HFFc6 (cell line): ENCODE measurements at regions not wholly inside any gene's neighbourhood (a gene's known extent, or its start where the extent isn't known, plus 50 kb on each side); places are given as distances from the start of the nearest gene placed in this dataset.

Experiments
- DNase-seq: peaks from one replicate; pipeline ENCODE4 v3.0.0-alpha.2; 2018
- H3K27ac Mint-ChIP-seq: 2 replicates; pipeline ENCODE4 v1.8.0; 2020; ENCODE audit warnings: mild to moderate bottlenecking, mixed read lengths
- H3K27me3 Mint-ChIP-seq: 2 replicates; pipeline ENCODE4 v1.8.0; 2021; ENCODE audit warnings: mild to moderate bottlenecking, moderate library complexity, mixed read lengths; ENCODE audit not compliant: insufficient read depth
- H3K36me3 Mint-ChIP-seq: 2 replicates; pipeline ENCODE4 v1.8.0; 2021; ENCODE audit warnings: low read depth, mixed read lengths
- H3K4me1 Mint-ChIP-seq: 2 replicates; pipeline ENCODE4 v1.8.0; 2020; ENCODE audit warnings: low read depth, mixed read lengths
- H3K4me3 Mint-ChIP-seq: 2 replicates; pipeline ENCODE4 v1.8.0; 2020; ENCODE audit warnings: mild to moderate bottlenecking, moderate library complexity, mixed read lengths
- H3K9me3 Mint-ChIP-seq: 2 replicates; pipeline ENCODE4 v1.8.0; 2020; ENCODE audit warnings: mild to moderate bottlenecking, mixed read lengths
- TF ChIP-seq, protein P1 (sequence below): fragments of 200-600 bp; sonication (generic); IDR thresholded peaks from 2 replicates; pipeline ENCODE4 v1.5.0; 2021; ENCODE audit warnings: antibody characterized with exemption, mild to moderate bottlenecking

GRCh38 chr1:221911714-221912113, 169.8 kb upstream of the DUSP10 start:
- TF ChIP-seq, protein P1, sequence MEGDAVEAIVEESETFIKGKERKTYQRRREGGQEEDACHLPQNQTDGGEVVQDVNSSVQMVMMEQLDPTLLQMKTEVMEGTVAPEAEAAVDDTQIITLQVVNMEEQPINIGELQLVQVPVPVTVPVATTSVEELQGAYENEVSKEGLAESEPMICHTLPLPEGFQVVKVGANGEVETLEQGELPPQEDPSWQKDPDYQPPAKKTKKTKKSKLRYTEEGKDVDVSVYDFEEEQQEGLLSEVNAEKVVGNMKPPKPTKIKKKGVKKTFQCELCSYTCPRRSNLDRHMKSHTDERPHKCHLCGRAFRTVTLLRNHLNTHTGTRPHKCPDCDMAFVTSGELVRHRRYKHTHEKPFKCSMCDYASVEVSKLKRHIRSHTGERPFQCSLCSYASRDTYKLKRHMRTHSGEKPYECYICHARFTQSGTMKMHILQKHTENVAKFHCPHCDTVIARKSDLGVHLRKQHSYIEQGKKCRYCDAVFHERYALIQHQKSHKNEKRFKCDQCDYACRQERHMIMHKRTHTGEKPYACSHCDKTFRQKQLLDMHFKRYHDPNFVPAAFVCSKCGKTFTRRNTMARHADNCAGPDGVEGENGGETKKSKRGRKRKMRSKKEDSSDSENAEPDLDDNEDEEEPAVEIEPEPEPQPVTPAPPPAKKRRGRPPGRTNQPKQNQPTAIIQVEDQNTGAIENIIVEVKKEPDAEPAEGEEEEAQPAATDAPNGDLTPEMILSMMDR = no peak
- no peak for DNase-seq
- Mint-ChIP-seq H3K9me3 (no peaks in the 10 kb centered on the region), H3K27me3 (no peaks in the 10 kb centered on the region; the same call in 1 of the 2 replicates), H3K27ac (no peak overlapping the region), H3K4me1 (peaks cover 6% of the 10 kb centered on the region), H3K4me3 (no peak overlapping the region), H3K36me3 (no peaks in the 10 kb centered on the region)

DNA sequence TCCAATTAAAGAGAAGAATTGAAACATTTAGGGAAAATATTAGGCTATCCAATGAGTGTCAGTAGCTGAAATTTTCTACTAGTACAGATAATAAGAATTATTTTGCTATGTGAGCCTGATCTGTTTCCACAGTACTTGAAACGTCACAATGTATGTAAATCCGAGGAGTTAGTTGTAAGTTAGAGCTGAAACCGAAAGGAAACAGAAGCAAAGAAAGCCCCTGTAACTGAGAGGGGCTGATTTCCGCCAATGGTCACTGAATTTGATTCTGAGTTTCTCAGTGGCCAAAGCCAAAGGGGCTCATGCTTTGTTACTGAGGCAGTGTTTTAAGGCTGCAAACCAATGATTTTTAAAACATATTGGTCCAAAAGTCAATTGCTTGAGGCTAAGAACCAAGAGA, 168.3 kb upstream of the DUSP10 start:
- no peak for DNase-seq
- H3K4me1 Mint-ChIP-seq = peaks cover 6% of the 10 kb centered on the region
- H3K27me3 Mint-ChIP-seq = no peaks in the 10 kb centered on the region
- H3K27ac Mint-ChIP-seq = no peak overlapping the region
- no peak overlapping the region for H3K4me3 Mint-ChIP-seq
- TF ChIP-seq, protein P1 = no peak
- H3K36me3 Mint-ChIP-seq = no peaks in the 10 kb centered on the region
- no peaks in the 10 kb centered on the region for H3K9me3 Mint-ChIP-seq

DNA sequence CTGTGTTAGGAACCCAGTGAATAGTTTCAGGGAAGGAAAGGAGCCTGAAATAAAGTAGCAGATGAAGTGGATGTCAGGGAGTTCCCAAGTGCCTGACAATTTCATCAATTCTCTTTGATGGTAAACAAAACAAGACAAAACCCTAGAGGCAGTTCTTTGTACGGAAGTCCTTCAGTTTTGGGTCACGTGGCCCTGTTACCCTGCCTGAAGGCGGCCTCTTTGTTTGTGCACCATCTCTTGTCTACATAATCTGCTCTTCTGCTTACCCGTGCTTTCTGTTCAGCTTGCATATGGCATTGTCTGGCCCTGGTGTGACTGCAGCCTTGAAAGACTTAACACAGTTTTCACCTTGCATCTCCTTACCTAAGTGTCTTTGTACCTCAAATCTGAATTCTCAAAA, 166.7 kb upstream of the DUSP10 start:
- TF ChIP-seq, protein P1 = no peak
- H3K27ac Mint-ChIP-seq = no peak overlapping the region

DNA sequence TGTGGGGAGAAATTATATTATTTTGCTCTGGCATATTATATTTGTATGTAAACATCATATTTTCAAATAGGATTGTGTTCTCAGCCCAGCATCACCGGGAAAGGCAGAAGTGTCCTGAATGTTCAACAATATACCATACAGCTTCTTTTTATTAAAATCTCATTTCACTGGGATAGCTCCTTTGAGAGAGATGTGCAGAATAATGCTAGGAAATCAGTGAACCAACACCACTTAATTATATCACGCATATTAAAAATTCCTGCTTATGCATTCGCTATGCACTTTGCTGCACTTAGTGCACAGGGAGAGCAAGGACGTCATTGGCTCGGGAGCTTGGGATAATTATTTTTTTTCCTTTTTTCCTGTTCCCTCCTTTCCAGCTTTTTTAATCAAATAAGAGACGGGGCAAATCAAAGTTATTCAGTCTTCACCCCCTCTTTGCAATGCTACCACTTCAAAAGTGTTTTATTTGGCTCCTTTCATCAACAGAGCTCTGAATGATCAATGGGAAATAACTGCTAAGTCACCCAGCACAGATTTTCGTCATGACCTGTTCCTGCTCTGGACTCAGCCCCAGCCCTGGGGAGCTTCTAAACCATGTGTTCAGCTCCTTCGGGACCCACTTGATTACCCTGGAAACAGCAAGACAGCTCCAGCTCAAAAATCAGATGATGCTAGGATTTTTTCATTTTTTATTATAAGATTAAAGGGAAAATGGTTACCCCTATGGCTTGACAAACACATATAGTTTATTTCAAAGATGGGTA, 165.5 kb upstream of the DUSP10 start:
- TF ChIP-seq, protein P1 = no peak
- no peaks in the 10 kb centered on the region for H3K36me3 Mint-ChIP-seq
- peaks cover 1% of the 10 kb centered on the region; the same call in 1 of the 2 replicates for H3K27me3 Mint-ChIP-seq
- H3K4me1 Mint-ChIP-seq = no peaks in the 10 kb centered on the region
- no peak for DNase-seq
- no peaks in the 10 kb centered on the region for H3K9me3 Mint-ChIP-seq
- H3K4me3 Mint-ChIP-seq = no peak overlapping the region
- no peak overlapping the region for H3K27ac Mint-ChIP-seq

More for the DNA sequence above, 166.7 kb upstream of the DUSP10 start:
- Mint-ChIP-seq H3K36me3 (no peaks in the 10 kb centered on the region), H3K9me3 (no peaks in the 10 kb centered on the region), H3K27me3 (no peaks in the 10 kb centered on the region), H3K4me1 (peaks cover 5% of the 10 kb centered on the region), H3K4me3 (no peak overlapping the region)
- no peak for DNase-seq

- no peak overlapping the region for H3K27ac Mint-ChIP-seq
- no peaks in the 10 kb centered on the region for H3K4me1 Mint-ChIP-seq
- no peaks in the 10 kb centered on the region for H3K36me3 Mint-ChIP-seq
- H3K27me3 Mint-ChIP-seq = peaks cover 3% of the 10 kb centered on the region; the same call in 1 of the 2 replicates
- no peak for DNase-seq
- TF ChIP-seq, protein P1 = no peak
- no peaks in the 10 kb centered on the region for H3K9me3 Mint-ChIP-seq
- no peak overlapping the region for H3K4me3 Mint-ChIP-seq
These were observed 163.9 kb upstream of the DUSP10 start for GRCh38 chr1:221905802-221906201.
